ENCODE measurements at regions not wholly inside any gene's neighbourhood (a gene's known extent, or its start where the extent isn't known, plus 50 kb on each side); places are given as distances from the start of the nearest gene placed in this dataset.

- Histone ChIP-seq H3K27ac (ENCODE audit: extremely low read depth, low read depth, low read length) (no peak overlapping the region), H3K4me1 (ENCODE audit: control insufficient read depth, insufficient read depth, low read length) (no peaks in the 10 kb centered on the region), H3K4me3 (ENCODE audit: low read depth, low read length) (no peak overlapping the region), H3K9me3 (ENCODE audit: control insufficient read depth, insufficient read depth, low read depth, low read length) (no peaks in the 10 kb centered on the region), H3K36me3 (ENCODE audit: control insufficient read depth in 2 of 2, insufficient read depth in 1 of 2, low read length in 2 of 2) (no peaks in the 10 kb centered on the region)
- POLR2A ChIA-PET, result no interaction called here
- TF ChIP-seq ZNF654 (tag by site-specific recombination; IDR thresholded peaks at IDR 0.05; ENCODE audit: low read depth) (no peak), ZNF223 (tag by site-specific recombination; IDR thresholded peaks at IDR 0.05) (no peak), ZNF664 (tag by site-specific recombination; IDR thresholded peaks at IDR 0.05) (no peak), ZNF391 (tag by site-specific recombination; IDR thresholded peaks at IDR 0.05; ENCODE audit: borderline replicate concordance, low read depth) (no peak)
- CTCF ChIA-PET, result no interaction called here
Measured at GRCh38 chr4:12973522-12973921, 510.6 kb downstream of the RAB28 start.

GRCh38 chr4:12968345-12968744 is 515.8 kb downstream of the RAB28 start:
- no peaks in the 10 kb centered on the region for H3K36me3 ChIP-seq (ENCODE audit: control insufficient read depth in 2 of 2, insufficient read depth in 1 of 2, low read length in 2 of 2)
- no peaks in the 10 kb centered on the region for H3K9me3 ChIP-seq (ENCODE audit: control insufficient read depth, insufficient read depth, low read depth, low read length)
- H3K27ac ChIP-seq (ENCODE audit: extremely low read depth, low read depth, low read length), result no peak overlapping the region
- H3K4me1 ChIP-seq (ENCODE audit: control insufficient read depth, insufficient read depth, low read length), result no peaks in the 10 kb centered on the region
- POLR2A ChIA-PET, result no interaction called here
- no peak for TF ChIP-seq ZNF777 (tag by site-specific recombination; IDR thresholded peaks at IDR 0.05; ENCODE audit: borderline replicate concordance)
- no peak for TF ChIP-seq ZNF629 (tag by site-specific recombination; IDR thresholded peaks at IDR 0.05)
- TF ChIP-seq PRDM10 (tag by site-specific recombination; IDR thresholded peaks at IDR 0.05), result no peak
- TF ChIP-seq TSHZ1 (tag by site-specific recombination; IDR thresholded peaks at IDR 0.05; ENCODE audit: borderline replicate concordance), result no peak
- no peak for TF ChIP-seq ZNF335 (tag by site-specific recombination; conservative IDR thresholded peaks at IDR 0.05)
- TF ChIP-seq ZSCAN5A (tag by site-specific recombination; IDR thresholded peaks at IDR 0.05), result no peak
- no peak for TF ChIP-seq ZNF571 (tag by site-specific recombination; IDR thresholded peaks at IDR 0.05)
- no peak for TF ChIP-seq ZNF140 (tag by site-specific recombination; IDR thresholded peaks at IDR 0.05)
- TF ChIP-seq ZBTB17 (tag by site-specific recombination; IDR thresholded peaks at IDR 0.05), result no peak
- no peak for TF ChIP-seq GFI1B (tag by site-specific recombination; IDR thresholded peaks at IDR 0.05)
- no peak for TF ChIP-seq RBAK (tag by site-specific recombination; IDR thresholded peaks at IDR 0.05)
- TF ChIP-seq HOXC10 (CRISPR knock-in tag; IDR thresholded peaks at IDR 0.05), result no peak
- H3K4me3 ChIP-seq (ENCODE audit: low read depth, low read length), result no peak overlapping the region
- CTCF ChIA-PET, result no interaction called here
